ENCODE measurements at regions not wholly inside any gene's neighbourhood (a gene's known extent, or its start where the extent isn't known, plus 50 kb on each side); places are given as distances from the start of the nearest gene placed in this dataset.
"Not testable (repeated sequence)": the region's sequence is repeated elsewhere in the genome, so short reads cannot be mapped to it uniquely, and the experiment has no call there.

DNA sequence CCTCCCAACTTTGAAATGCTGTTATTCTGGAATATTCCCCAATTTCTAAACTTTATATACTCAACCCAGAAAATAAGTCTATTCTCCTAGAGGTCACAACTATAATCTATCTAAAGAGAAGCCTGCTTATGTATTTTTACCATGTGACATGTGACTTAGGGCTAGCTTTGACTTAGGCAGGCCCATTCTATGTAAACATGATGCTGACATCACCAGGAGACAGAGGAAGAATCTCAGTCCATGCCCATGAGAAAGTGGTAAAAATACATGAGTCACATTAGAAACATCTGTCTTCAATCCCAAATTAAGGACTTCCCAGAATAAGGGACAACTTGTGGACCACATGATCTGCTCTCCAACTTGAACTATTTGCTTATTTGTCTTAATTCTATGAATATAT, 113.6 kb upstream of the ID4 start:
- Histone ChIP-seq H3K79me2 (ENCODE audit: low read length) (no peaks in the 10 kb centered on the region), H3K9me2 (replicated peaks; ENCODE audit: low read length) (no peaks in the 10 kb centered on the region), H3K36me3 (ENCODE audit: low read depth, low read length) (no peaks in the 10 kb centered on the region), H3K4me3 (ENCODE audit: low read length) (no peak overlapping the region), H3F3A (ENCODE audit: low read length, unreplicated experiment) (no peaks in the 10 kb centered on the region), H2AFZ (ENCODE audit: low read length) (no peak overlapping the region), H3K4me2 (ENCODE audit: low read length) (no peak overlapping the region), H3K9ac (ENCODE audit: low read length) (no peak overlapping the region), H3K27ac (ENCODE audit: low read length) (peak overlapping the region; percentile 37), H4K20me1 (ENCODE audit: low read length) (no peaks in the 10 kb centered on the region), H3K9me3 (ENCODE audit: low read length) (no peaks in the 10 kb centered on the region), H3K4me1 (ENCODE audit: insufficient read depth, low read length) (peaks cover 12% of the 10 kb centered on the region), H3K27me3 (ENCODE audit: low read length) (no peaks in the 10 kb centered on the region)
- CTCF ChIA-PET: no interaction called here
- peak; percentile 79 for DNase-seq
- intact Hi-C loops (cut with micrococcal nuclease): loop anchor here (1.0 kb wide), 1 partner anchor 72 kb away; no protein-coding TSS in a partner anchor
- BruUV-seq (replicated peaks): no TSS peak
- POLR2A ChIA-PET (ENCODE audit: unreplicated experiment): interaction anchor here (0.6 kb wide), 1 partner anchor 74 kb away, joined by 12 read pairs; no protein-coding TSS in a partner anchor
- TF ChIP-seq EZH2phosphoT487 (IDR thresholded peaks at IDR 0.05; ENCODE audit: borderline replicate concordance, low read length): no peak
- TF ChIP-seq, protein P1, sequence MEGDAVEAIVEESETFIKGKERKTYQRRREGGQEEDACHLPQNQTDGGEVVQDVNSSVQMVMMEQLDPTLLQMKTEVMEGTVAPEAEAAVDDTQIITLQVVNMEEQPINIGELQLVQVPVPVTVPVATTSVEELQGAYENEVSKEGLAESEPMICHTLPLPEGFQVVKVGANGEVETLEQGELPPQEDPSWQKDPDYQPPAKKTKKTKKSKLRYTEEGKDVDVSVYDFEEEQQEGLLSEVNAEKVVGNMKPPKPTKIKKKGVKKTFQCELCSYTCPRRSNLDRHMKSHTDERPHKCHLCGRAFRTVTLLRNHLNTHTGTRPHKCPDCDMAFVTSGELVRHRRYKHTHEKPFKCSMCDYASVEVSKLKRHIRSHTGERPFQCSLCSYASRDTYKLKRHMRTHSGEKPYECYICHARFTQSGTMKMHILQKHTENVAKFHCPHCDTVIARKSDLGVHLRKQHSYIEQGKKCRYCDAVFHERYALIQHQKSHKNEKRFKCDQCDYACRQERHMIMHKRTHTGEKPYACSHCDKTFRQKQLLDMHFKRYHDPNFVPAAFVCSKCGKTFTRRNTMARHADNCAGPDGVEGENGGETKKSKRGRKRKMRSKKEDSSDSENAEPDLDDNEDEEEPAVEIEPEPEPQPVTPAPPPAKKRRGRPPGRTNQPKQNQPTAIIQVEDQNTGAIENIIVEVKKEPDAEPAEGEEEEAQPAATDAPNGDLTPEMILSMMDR (conservative IDR thresholded peaks at IDR 0.05; ENCODE audit: low read depth, low read length): no peak
- TF ChIP-seq EZH2 (IDR thresholded peaks at IDR 0.05; ENCODE audit: low read length, unreplicated experiment): no peak
- ATAC-seq: peak; percentile 99

DNA sequence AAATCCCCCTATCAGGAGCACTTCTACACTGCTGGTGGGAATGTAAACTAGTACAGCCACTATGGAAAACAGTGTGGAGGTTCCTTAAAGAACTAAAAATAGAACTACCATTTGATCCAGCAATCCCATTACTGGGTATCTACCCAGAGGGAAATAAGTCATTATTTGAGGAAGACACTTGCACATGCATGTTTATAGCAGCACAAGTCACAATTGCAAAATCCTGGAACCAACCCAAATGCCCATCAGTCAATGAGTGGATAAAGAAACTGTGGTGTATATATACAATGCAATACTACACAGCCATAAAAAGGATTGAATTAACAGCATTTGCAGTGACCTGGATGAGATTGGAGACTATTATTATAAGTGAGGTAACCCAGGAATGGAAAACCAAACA, 111.7 kb upstream of the ID4 start:
- H3K9me3 ChIP-seq (ENCODE audit: low read length); POLR2A ChIA-PET (ENCODE audit: unreplicated experiment); H3K4me2 ChIP-seq (ENCODE audit: low read length); H3K27ac ChIP-seq (ENCODE audit: low read length); H3K79me2 ChIP-seq (ENCODE audit: low read length); CTCF ChIA-PET; H3K27me3 ChIP-seq (ENCODE audit: low read length); BruUV-seq (replicated peaks); H3K9ac ChIP-seq (ENCODE audit: low read length); H3K36me3 ChIP-seq (ENCODE audit: low read depth, low read length); ATAC-seq; H3K9me2 ChIP-seq (replicated peaks; ENCODE audit: low read length); H2AFZ ChIP-seq (ENCODE audit: low read length); H3F3A ChIP-seq (ENCODE audit: low read length, unreplicated experiment); H3K4me3 ChIP-seq (ENCODE audit: low read length); intact Hi-C loops (cut with micrococcal nuclease); H4K20me1 ChIP-seq (ENCODE audit: low read length): not testable (repeated sequence)
- peak; percentile 43 for DNase-seq
- H3K4me1 ChIP-seq (ENCODE audit: insufficient read depth, low read length): peaks cover 12% of the 10 kb centered on the region

DNA sequence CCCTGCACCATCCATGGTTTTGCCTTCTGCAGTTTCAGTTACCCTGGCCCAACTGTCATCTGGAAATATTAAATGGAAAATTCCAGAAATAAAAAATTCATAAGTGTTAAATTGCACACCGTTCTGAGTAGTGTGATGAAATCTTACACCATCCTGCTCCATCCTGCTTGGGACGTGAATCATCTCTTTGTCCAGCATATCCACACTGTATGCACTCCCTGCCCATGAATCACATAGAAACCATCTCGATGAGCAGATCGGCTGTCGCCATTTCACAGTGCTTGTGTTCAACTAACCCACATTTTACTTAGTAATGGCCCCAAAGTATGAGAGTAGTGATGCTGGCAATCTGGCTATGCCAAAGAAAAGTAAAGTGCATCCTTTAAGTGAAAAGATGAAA, 105.9 kb upstream of the ID4 start:
- H3K4me2 ChIP-seq (ENCODE audit: low read length): 0 out of 2 replicates have a peak overlapping the region, but pooled peaks have one; percentile 9
- H3K79me2 ChIP-seq (ENCODE audit: low read length): no peaks in the 10 kb centered on the region
- intact Hi-C loops (cut with micrococcal nuclease): no loop called here
- H3F3A ChIP-seq (ENCODE audit: low read length, unreplicated experiment): no peaks in the 10 kb centered on the region
- peak overlapping the region; percentile 81 for H2AFZ ChIP-seq (ENCODE audit: low read length)
- ATAC-seq (peak; percentile 100), DNase-seq (peak; percentile 87)
- peak overlapping the region; percentile 29; the same call in 1 of the 2 replicates for H3K9ac ChIP-seq (ENCODE audit: low read length)
- no peaks in the 10 kb centered on the region for H3K9me2 ChIP-seq (replicated peaks; ENCODE audit: low read length)
- no peaks in the 10 kb centered on the region for H4K20me1 ChIP-seq (ENCODE audit: low read length)
- ChIA-PET POLR2A (ENCODE audit: unreplicated experiment) (no interaction called here), CTCF (no interaction called here)
- peaks cover 9% of the 10 kb centered on the region for H3K4me1 ChIP-seq (ENCODE audit: insufficient read depth, low read length)
- TF ChIP-seq EZH2phosphoT487 (IDR thresholded peaks at IDR 0.05; ENCODE audit: borderline replicate concordance, low read length) (no peak), EZH2 (IDR thresholded peaks at IDR 0.05; ENCODE audit: low read length, unreplicated experiment) (no peak)
- TF ChIP-seq, protein P1 (conservative IDR thresholded peaks at IDR 0.05; ENCODE audit: low read depth, low read length): no peak
- H3K36me3 ChIP-seq (ENCODE audit: low read depth, low read length): no peaks in the 10 kb centered on the region
- no TSS peak for BruUV-seq (replicated peaks)
- no peaks in the 10 kb centered on the region for H3K27me3 ChIP-seq (ENCODE audit: low read length)
- H3K4me3 ChIP-seq (ENCODE audit: low read length): no peak overlapping the region
- peak overlapping the region; percentile 62 for H3K27ac ChIP-seq (ENCODE audit: low read length)
- no peaks in the 10 kb centered on the region for H3K9me3 ChIP-seq (ENCODE audit: low read length)

Measured in PC-3 (cell line).